Fibroblast of the aortic adventitia (primary cell): ENCODE measurements at regions not wholly inside any gene's neighbourhood (a gene's known extent, or its start where the extent isn't known, plus 50 kb on each side); places are given as distances from the start of the nearest gene placed in this dataset.
A peak's percentile ranks its signal among the peaks of the same experiment; 100 is the strongest.

Experiments used
- DNase-seq: peaks from one replicate; pipeline ENCODE4 v3.0.0-alpha.2; 2010; ENCODE audit warnings: low read depth
- H3K4me3 ChIP-seq: 2 replicates; pipeline ENCODE4 v1.5.1; 2011; ENCODE audit warnings: low read depth, mild to moderate bottlenecking, control low read depth, low read length, moderate library complexity
- CTCF ChIP-seq: IDR thresholded peaks from 2 replicates; pipeline ENCODE4 v1.5.1; 2011; ENCODE audit warnings: mild to moderate bottlenecking, low read length, control low read depth, inconsistent platforms; ENCODE audit not compliant: insufficient read depth

GRCh38 chr1:219488275-219488674, 124.6 kb downstream of the ZC3H11B start:
- DNase-seq, result no peak
- H3K4me3 ChIP-seq, result no peak overlapping the region
- TF ChIP-seq CTCF, result no peak

GRCh38 chr1:219483530-219483929, 129.4 kb downstream of the ZC3H11B start:
- DNase-seq, result no peak
- no peak for TF ChIP-seq CTCF
- H3K4me3 ChIP-seq, result no peak overlapping the region

DNA sequence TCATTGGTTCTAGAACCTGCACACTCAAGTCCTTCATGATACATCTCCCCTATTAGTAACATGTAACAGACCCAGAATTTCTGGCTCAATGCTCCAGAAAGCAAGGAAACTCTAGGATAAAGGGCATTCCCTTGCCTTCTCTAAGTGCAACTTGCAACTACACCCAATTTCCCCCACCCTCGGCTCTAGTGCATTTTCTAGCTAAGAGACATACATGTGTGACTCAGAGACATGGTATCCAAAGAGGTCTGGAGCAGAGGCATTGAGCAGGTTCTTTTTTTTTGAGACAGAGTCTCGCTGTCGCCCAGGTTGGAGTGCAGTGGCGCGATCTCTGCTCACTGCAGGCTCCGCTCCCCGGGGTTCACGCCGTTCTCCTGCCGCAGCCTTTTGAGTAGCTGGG, 132.9 kb downstream of the ZC3H11B start:
- no peak overlapping the region for H3K4me3 ChIP-seq
- TF ChIP-seq CTCF, result no peak
- peak; percentile 22 for DNase-seq

DNA sequence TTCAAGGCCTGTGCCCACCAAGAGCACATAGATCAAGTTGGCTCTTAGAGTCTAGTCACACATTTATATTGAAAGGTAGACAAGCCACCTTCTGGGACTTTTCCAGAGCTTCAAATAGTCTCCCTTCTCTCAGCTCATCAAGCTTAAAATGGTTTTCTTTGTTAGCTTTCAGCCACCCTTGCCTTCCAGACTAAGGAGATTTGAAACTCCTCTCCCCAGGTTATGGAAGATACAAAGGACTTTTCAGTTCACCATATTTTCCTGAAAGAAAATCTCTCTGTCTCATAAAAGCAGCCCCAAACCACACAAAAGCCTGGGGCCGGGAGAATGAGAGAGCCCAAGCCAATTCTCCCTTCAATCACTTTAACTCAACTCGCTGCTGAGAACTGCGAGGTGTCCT, 134.1 kb downstream of the ZC3H11B start:
- H3K4me3 ChIP-seq, result no peak overlapping the region
- TF ChIP-seq CTCF, result no peak
- no peak for DNase-seq

DNA sequence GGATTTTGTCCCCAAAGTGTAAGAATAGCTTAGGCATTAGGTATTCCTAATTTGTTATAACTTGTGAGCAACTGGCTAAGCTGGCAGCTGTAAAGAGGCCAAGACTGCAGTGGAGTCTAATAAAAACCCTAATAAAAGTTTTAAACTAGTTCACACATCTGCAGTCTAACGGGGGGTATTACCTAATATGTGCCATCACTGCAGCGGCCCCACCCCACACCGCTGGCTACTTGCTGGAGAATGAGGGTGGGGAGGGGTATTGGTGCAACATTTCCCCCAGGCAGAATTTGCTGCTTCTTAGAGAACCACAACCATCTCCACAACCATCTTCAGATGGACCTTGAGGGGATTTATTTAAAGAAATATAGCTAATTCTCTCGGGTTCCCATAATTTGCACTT, 135.0 kb downstream of the ZC3H11B start:
- no peak for DNase-seq

DNA sequence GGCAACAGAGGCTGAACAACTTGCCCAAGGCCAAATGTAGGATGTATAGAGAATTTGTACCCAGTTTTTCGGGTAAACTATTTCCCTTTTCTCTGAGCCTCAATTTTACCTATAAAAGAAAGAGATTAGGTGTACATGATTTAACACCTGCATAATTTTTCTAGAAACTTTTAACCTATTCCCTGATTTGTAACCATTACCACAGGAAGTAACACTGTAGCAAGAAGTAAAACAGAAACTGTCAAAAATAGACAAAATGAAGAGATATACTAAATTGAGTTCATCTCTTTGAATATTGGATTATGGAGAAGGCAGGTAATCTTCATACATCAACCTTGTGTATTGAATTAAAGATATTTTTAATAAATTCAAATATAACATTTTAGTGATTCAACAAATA, 136.2 kb downstream of the ZC3H11B start:
- H3K4me3 ChIP-seq, result no peak overlapping the region
- no peak for DNase-seq
- TF ChIP-seq CTCF, result no peak

More for the DNA sequence above, 135.0 kb downstream of the ZC3H11B start:
- no peak for TF ChIP-seq CTCF
- no peak overlapping the region for H3K4me3 ChIP-seq

DNA sequence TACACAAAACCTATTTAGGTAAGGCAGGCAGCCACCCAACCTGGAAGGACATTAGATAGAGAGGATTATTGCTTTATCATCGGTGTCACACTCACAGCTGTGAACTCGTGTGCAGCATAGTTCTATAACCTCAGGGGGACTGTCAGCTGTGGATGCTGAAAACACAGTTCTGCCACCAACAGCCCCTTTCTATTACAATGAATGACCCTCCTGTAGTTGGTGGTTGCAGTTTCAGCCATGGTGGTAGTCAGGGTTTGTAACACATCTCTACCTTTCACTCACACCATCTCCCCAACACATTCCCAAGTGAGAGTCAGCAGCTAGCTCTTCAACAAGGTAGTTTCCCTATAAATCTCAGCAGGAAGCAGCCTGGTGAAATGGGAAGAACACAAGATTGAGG, 136.8 kb downstream of the ZC3H11B start:
- no peak for DNase-seq
- TF ChIP-seq CTCF, result no peak
- H3K4me3 ChIP-seq, result no peak overlapping the region
